ENCODE measurements at regions not wholly inside any gene's neighbourhood (a gene's known extent, or its start where the extent isn't known, plus 50 kb on each side); places are given as distances from the start of the nearest gene placed in this dataset.

GRCh38 chr14:104252256-104253215, 114.1 kb downstream of the KIF26A start:
- Histone ChIP-seq H3K27me3 (ENCODE audit: control insufficient read depth in 1 of 2, insufficient read depth in 2 of 2, low read length in 2 of 2) (peaks cover 13 to 14% of the 10 kb centered on the region in 2 experiments), H3K9me3 (ENCODE audit: control insufficient read depth in 1 of 2, insufficient read depth in 1 of 2, low read length in 2 of 2) (peaks cover 0 to 5% of the 10 kb centered on the region in 2 experiments), H3K27ac (ENCODE audit: low read depth in 1 of 2, low read length in 2 of 2) (no peak overlapping the region), H3K4me3 (ENCODE audit: low read length) (no peak overlapping the region), H3K36me3 (ENCODE audit: insufficient read depth, low read length) (no peaks in the 10 kb centered on the region), H3K4me1 (ENCODE audit: insufficient read depth, low read length) (no peaks in the 10 kb centered on the region)
- Mint-ChIP-seq H3K4me1 (ENCODE audit: low read depth) (no peaks in the 10 kb centered on the region), H3K36me3 (ENCODE audit: low read depth) (no peaks in the 10 kb centered on the region), H3K27ac (no peak overlapping the region), H3K27me3 (peaks cover 17% of the 10 kb centered on the region), H3K9me3 (no peaks in the 10 kb centered on the region), H3K4me3 (no peak overlapping the region)
- intact Hi-C loops (cut with DNase I, micrococcal nuclease), result no loop called here
- ATAC-seq (ENCODE audit: poor library complexity), result no peak
- ChIA-PET CTCF (no interaction called here), POLR2A (no interaction called here)
- TF ChIP-seq CTCF (IDR thresholded peaks at IDR 0.05), result no peak
- no peak for DNase-seq

GRCh38 chr14:104253223-104253822, 114.9 kb downstream of the KIF26A start:
- Mint-ChIP-seq H3K27me3 (peaks cover 24% of the 10 kb centered on the region), H3K4me1 (ENCODE audit: low read depth) (no peaks in the 10 kb centered on the region), H3K27ac (no peak overlapping the region), H3K9me3 (no peaks in the 10 kb centered on the region), H3K36me3 (ENCODE audit: low read depth) (no peaks in the 10 kb centered on the region), H3K4me3 (no peak overlapping the region)
- H3K27ac ChIP-seq (ENCODE audit: low read depth in 1 of 2, low read length in 2 of 2), result no peak overlapping the region
- ChIA-PET CTCF (no interaction called here), POLR2A (no interaction called here)
- no peak overlapping the region for H3K4me3 ChIP-seq (ENCODE audit: low read length)
- H3K36me3 ChIP-seq (ENCODE audit: insufficient read depth, low read length), result no peaks in the 10 kb centered on the region
- peaks cover 0 to 5% of the 10 kb centered on the region in 2 experiments for H3K9me3 ChIP-seq (ENCODE audit: control insufficient read depth in 1 of 2, insufficient read depth in 1 of 2, low read length in 2 of 2)
- peaks cover 13 to 14% of the 10 kb centered on the region in 2 experiments for H3K27me3 ChIP-seq (ENCODE audit: control insufficient read depth in 1 of 2, insufficient read depth in 2 of 2, low read length in 2 of 2)
- DNase-seq (no peak), ATAC-seq (ENCODE audit: poor library complexity) (no peak)
- intact Hi-C loops (cut with DNase I, micrococcal nuclease), result no loop called here
- no peak for TF ChIP-seq CTCF (IDR thresholded peaks at IDR 0.05)
- H3K4me1 ChIP-seq (ENCODE audit: insufficient read depth, low read length), result no peaks in the 10 kb centered on the region

GRCh38 chr14:104253901-104254353, 115.5 kb downstream of the KIF26A start:
- ChIA-PET CTCF (no interaction called here), POLR2A (no interaction called here)
- H3K27ac ChIP-seq (ENCODE audit: low read depth in 1 of 2, low read length in 2 of 2), result no peak overlapping the region
- Mint-ChIP-seq H3K27me3 (peaks cover 24% of the 10 kb centered on the region), H3K27ac (no peak overlapping the region), H3K4me1 (ENCODE audit: low read depth) (no peaks in the 10 kb centered on the region), H3K9me3 (no peaks in the 10 kb centered on the region), H3K4me3 (no peak overlapping the region), H3K36me3 (ENCODE audit: low read depth) (no peaks in the 10 kb centered on the region)
- no peaks in the 10 kb centered on the region for H3K36me3 ChIP-seq (ENCODE audit: insufficient read depth, low read length)
- no peak overlapping the region for H3K4me3 ChIP-seq (ENCODE audit: low read length)
- no peaks in the 10 kb centered on the region for H3K4me1 ChIP-seq (ENCODE audit: insufficient read depth, low read length)
- intact Hi-C loops (cut with DNase I, micrococcal nuclease), result no loop called here
- peaks cover 13 to 14% of the 10 kb centered on the region in 2 experiments for H3K27me3 ChIP-seq (ENCODE audit: control insufficient read depth in 1 of 2, insufficient read depth in 2 of 2, low read length in 2 of 2)
- ATAC-seq (ENCODE audit: poor library complexity), result no peak
- peaks cover 0 to 5% of the 10 kb centered on the region in 2 experiments for H3K9me3 ChIP-seq (ENCODE audit: control insufficient read depth in 1 of 2, insufficient read depth in 1 of 2, low read length in 2 of 2)
- DNase-seq, result no peak
- TF ChIP-seq CTCF (IDR thresholded peaks at IDR 0.05), result no peak
